Inflammatory macrophage treated with lipopolysaccharide for 1 hour (primary cell): ENCODE measurements at regions not wholly inside any gene's neighbourhood (a gene's known extent, or its start where the extent isn't known, plus 50 kb on each side); places are given as distances from the start of the nearest gene placed in this dataset.
"Not testable (repeated sequence)": the region's sequence is repeated elsewhere in the genome, so short reads cannot be mapped to it uniquely, and the experiment has no call there.

Source experiments
- DNase-seq, 2 donors: peaks; one replicate each; pipeline ENCODE4 v3.0.0-alpha.2; 2020 to 2022

GRCh38 chr2:88396209-88396608 is 56.3 kb downstream of the FOXI3 start:
- DNase-seq = no peak

GRCh38 chr2:88377641-88377991 is 74.9 kb downstream of the FOXI3 start:
- DNase-seq = no peak

- DNase-seq = no peak
Observed at GRCh38 chr2:88372042-88372441, 80.5 kb downstream of the FOXI3 start.

- not testable (repeated sequence) for DNase-seq
Observed at GRCh38 chr2:88365408-88365807, 87.1 kb downstream of the FOXI3 start.

GRCh38 chr2:88355486-88355885 is 97.0 kb downstream of the FOXI3 start:
- DNase-seq = no peak

- DNase-seq = no peak
Observed at GRCh38 chr2:88351249-88351601, 101.3 kb downstream of the FOXI3 start.

- peak; percentile 19 to 64 for DNase-seq
Observed at GRCh38 chr2:88350331-88351248, 101.9 kb downstream of the FOXI3 start.

GRCh38 chr2:88345842-88346241 is 106.7 kb downstream of the FOXI3 start:
- no peak for DNase-seq

GRCh38 chr2:88342749-88343148 is 109.7 kb downstream of the FOXI3 start:
- no peak for DNase-seq

- DNase-seq = no peak
Observed at GRCh38 chr2:88334418-88334817, 118.1 kb downstream of the FOXI3 start.

GRCh38 chr2:88331239-88331638 is 121.3 kb downstream of the FOXI3 start:
- no peak for DNase-seq

GRCh38 chr2:88329815-88330603 is 122.5 kb downstream of the FOXI3 start:
- no peak for DNase-seq

- no peak for DNase-seq
Observed at GRCh38 chr2:88321449-88322248, 130.8 kb downstream of the FOXI3 start.

GRCh38 chr2:88320076-88320773 is 132.3 kb downstream of the FOXI3 start:
- no peak for DNase-seq

GRCh38 chr2:88318956-88319330 is 133.6 kb downstream of the FOXI3 start:
- DNase-seq = no peak

- no peak for DNase-seq
Observed at GRCh38 chr2:88318071-88318955, 134.2 kb downstream of the FOXI3 start.

- no peak for DNase-seq
Observed at GRCh38 chr2:88310787-88311186, 140.6 kb downstream of the THNSL2 start.

- DNase-seq = peak; percentile 25 to 57
Observed at GRCh38 chr2:88307817-88308216, 137.7 kb downstream of the THNSL2 start.

GRCh38 chr2:88303865-88304264 is 133.7 kb downstream of the THNSL2 start:
- no peak for DNase-seq

- DNase-seq = no peak
Observed at GRCh38 chr2:88296247-88296646, 126.1 kb downstream of the THNSL2 start.

- DNase-seq = no peak
Observed at GRCh38 chr2:88283886-88284592, 113.9 kb downstream of the THNSL2 start.
